IMR-90 (cell line): ENCODE measurements at regions not wholly inside any gene's neighbourhood (a gene's known extent, or its start where the extent isn't known, plus 50 kb on each side); places are given as distances from the start of the nearest gene placed in this dataset.

Source experiments
- CTCF ChIP-seq: conservative IDR thresholded peaks from 2 replicates; pipeline ENCODE4 v1.5.1; 2012; ENCODE audit warnings: mild to moderate bottlenecking, low read depth, low read length, improper control_type of control experiment
- ELK1 ChIP-seq: fragments of 150-350 bp; IDR thresholded peaks from 2 replicates; pipeline ENCODE4 v1.6.1; 2016; ENCODE audit warnings: low read depth, mild to moderate bottlenecking, low read length, moderate library complexity, borderline replicate concordance
- NFE2L2 ChIP-seq: fragments of 150-350 bp; IDR thresholded peaks from 2 replicates; pipeline ENCODE4 v1.6.1; 2016; ENCODE audit warnings: low read depth, mild to moderate bottlenecking, low read length
- POLR2A ChIP-seq: IDR thresholded peaks from 2 replicates; pipeline ENCODE4 v1.6.1; 2012; ENCODE audit warnings: mild to moderate bottlenecking, low read depth, low read length
- RFX5 ChIP-seq: IDR thresholded peaks from 2 replicates; pipeline ENCODE4 v1.8.0; 2012; ENCODE audit warnings: low read depth, mild to moderate bottlenecking, low read length, moderate library complexity

DNA sequence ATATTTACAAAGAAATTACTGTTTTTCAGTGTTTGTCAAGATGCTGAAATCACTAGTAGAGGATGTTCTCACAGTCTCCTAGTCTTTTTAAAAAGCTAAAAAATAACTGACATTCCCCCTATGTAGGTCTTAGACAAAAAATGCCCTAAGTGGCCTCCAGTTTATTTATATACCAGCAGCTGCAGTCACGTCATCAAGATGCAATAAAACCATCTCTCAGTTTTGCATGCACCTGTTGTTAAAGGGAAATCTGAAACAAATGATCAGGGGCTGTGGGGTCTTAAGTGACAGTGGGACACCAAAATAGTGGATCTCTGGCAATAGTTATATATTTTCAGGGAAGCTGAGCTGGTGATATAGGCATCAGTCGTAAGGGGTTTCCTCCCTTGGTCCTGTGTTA is 146.5 kb upstream of the ARPP21 start:
- TF ChIP-seq CTCF (no peak), POLR2A (no peak), ELK1 (no peak), NFE2L2 (no peak), RFX5 (no peak)
